SIG-M5 treated with dmso at 0.1 percent for 504 hours (cell line): ENCODE measurements at regions not wholly inside any gene's neighbourhood (a gene's known extent, or its start where the extent isn't known, plus 50 kb on each side); places are given as distances from the start of the nearest gene placed in this dataset.

Source experiments
- DNase-seq: peaks from one replicate; lab custom pipeline; 2025; ENCODE audit not compliant: unreplicated experiment; lab: John Stamatoyannopoulos, UW

GRCh38 chr2:204317640-204318039 is 227.6 kb upstream of the PARD3B start:
- no peak for DNase-seq

GRCh38 chr2:204321027-204321800 is 224.1 kb upstream of the PARD3B start:
- DNase-seq: no peak

- DNase-seq: no peak
Measured at GRCh38 chr2:204321910-204322751, 223.1 kb upstream of the PARD3B start.

GRCh38 chr2:204325468-204325867 is 219.8 kb upstream of the PARD3B start:
- DNase-seq: peak; percentile 83

- DNase-seq: no peak
Measured at GRCh38 chr2:204328373-204328772, 216.9 kb upstream of the PARD3B start.

GRCh38 chr2:204329016-204329415 is 216.3 kb upstream of the PARD3B start:
- DNase-seq: no peak

GRCh38 chr2:204329532-204329931 is 215.7 kb upstream of the PARD3B start:
- DNase-seq: no peak

GRCh38 chr2:204331180-204331579 is 214.1 kb upstream of the PARD3B start:
- no peak for DNase-seq

- no peak for DNase-seq
Measured at GRCh38 chr2:204331988-204332387, 213.3 kb upstream of the PARD3B start.

GRCh38 chr2:204332706-204333105 is 212.6 kb upstream of the PARD3B start:
- DNase-seq: no peak

GRCh38 chr2:204333861-204334260 is 211.4 kb upstream of the PARD3B start:
- no peak for DNase-seq

- DNase-seq: no peak
Measured at GRCh38 chr2:204335451-204336058, 209.7 kb upstream of the PARD3B start.

- no peak for DNase-seq
Measured at GRCh38 chr2:204336153-204336744, 209.0 kb upstream of the PARD3B start.

- no peak for DNase-seq
Measured at GRCh38 chr2:204337638-204338037, 207.6 kb upstream of the PARD3B start.

- DNase-seq: no peak
Measured at GRCh38 chr2:204339212-204339715, 206.0 kb upstream of the PARD3B start.

GRCh38 chr2:204340511-204340910 is 204.8 kb upstream of the PARD3B start:
- no peak for DNase-seq

GRCh38 chr2:204341887-204342276 is 203.4 kb upstream of the PARD3B start:
- DNase-seq: no peak

- no peak for DNase-seq
Measured at GRCh38 chr2:204343685-204344084, 201.6 kb upstream of the PARD3B start.

- no peak for DNase-seq
Measured at GRCh38 chr2:204344119-204344518, 201.2 kb upstream of the PARD3B start.

GRCh38 chr2:204346906-204347305 is 198.4 kb upstream of the PARD3B start:
- DNase-seq: no peak

GRCh38 chr2:204353823-204354222 is 191.5 kb upstream of the PARD3B start:
- DNase-seq: no peak
